ENCODE measurements at regions not wholly inside any gene's neighbourhood (a gene's known extent, or its start where the extent isn't known, plus 50 kb on each side); places are given as distances from the start of the nearest gene placed in this dataset.

GRCh38 chr4:156196722-156197121 is 243.1 kb upstream of the CTSO start:
- no peak for TF ChIP-seq CTCF (IDR thresholded peaks at IDR 0.05; ENCODE audit: low read length, missing control alignments)
- H3K4me3 ChIP-seq (replicated peaks; ENCODE audit: low read depth, low read length), result no peak overlapping the region
- DNase-seq (ENCODE audit: low read depth), result no peak

- DNase-seq (ENCODE audit: low read depth), result no peak
- no peak for TF ChIP-seq CTCF (IDR thresholded peaks at IDR 0.05; ENCODE audit: low read length, missing control alignments)
- H3K4me3 ChIP-seq (replicated peaks; ENCODE audit: low read depth, low read length), result no peak overlapping the region
Measured at GRCh38 chr4:156195914-156196313, 242.2 kb upstream of the CTSO start.

GRCh38 chr4:156194896-156195295 is 241.2 kb upstream of the CTSO start:
- no peak for DNase-seq (ENCODE audit: low read depth)
- H3K4me3 ChIP-seq (replicated peaks; ENCODE audit: low read depth, low read length), result no peak overlapping the region
- TF ChIP-seq CTCF (IDR thresholded peaks at IDR 0.05; ENCODE audit: low read length, missing control alignments), result no peak

DNA sequence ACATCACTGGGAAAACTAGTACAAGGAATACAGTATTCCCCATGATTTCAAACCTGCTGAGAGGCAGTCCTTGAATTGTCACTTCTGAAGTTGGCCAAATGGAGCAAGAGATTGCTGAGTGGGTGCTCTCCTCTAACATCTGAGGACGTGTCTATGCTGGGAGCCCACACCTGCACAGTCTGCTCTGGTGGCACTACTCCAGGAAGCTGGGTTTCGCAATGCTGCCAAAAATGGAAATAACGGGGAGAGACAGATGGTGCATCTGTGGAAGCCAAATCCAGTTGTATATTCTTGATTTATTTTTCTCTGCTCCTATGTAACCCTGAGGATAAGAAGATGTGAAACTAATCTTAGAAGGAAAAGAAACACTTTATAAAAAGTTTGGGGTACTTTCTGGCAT is 240.1 kb upstream of the CTSO start:
- H3K4me3 ChIP-seq (replicated peaks; ENCODE audit: low read depth, low read length), result no peak overlapping the region
- no peak for TF ChIP-seq CTCF (IDR thresholded peaks at IDR 0.05; ENCODE audit: low read length, missing control alignments)
- no peak for DNase-seq (ENCODE audit: low read depth)

GRCh38 chr4:156193106-156193505 is 239.4 kb upstream of the CTSO start:
- no peak overlapping the region for H3K4me3 ChIP-seq (replicated peaks; ENCODE audit: low read depth, low read length)
- TF ChIP-seq CTCF (IDR thresholded peaks at IDR 0.05; ENCODE audit: low read length, missing control alignments), result no peak
- DNase-seq (ENCODE audit: low read depth), result no peak

DNA sequence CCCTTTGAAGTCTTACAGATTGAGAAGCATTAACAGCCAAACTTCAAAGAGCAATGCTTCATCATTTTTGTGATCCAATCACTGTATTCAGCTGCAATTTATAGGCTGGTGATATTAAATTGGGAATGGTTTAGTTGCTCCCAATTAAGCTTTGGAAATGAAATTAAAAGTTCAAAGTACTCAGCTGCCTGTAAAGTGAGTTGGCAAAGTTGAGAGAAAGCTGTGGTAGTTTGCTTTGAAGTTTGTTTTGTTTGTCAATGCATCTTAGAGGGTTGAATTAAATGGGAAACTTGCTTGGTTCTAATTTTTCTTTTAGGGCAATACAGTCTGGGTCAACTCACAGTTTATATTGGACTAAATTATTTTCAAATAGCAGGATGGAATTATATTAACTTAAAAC is 238.4 kb upstream of the CTSO start:
- TF ChIP-seq CTCF (IDR thresholded peaks at IDR 0.05; ENCODE audit: low read length, missing control alignments), result no peak
- H3K4me3 ChIP-seq (replicated peaks; ENCODE audit: low read depth, low read length), result no peak overlapping the region
- no peak for DNase-seq (ENCODE audit: low read depth)

DNA sequence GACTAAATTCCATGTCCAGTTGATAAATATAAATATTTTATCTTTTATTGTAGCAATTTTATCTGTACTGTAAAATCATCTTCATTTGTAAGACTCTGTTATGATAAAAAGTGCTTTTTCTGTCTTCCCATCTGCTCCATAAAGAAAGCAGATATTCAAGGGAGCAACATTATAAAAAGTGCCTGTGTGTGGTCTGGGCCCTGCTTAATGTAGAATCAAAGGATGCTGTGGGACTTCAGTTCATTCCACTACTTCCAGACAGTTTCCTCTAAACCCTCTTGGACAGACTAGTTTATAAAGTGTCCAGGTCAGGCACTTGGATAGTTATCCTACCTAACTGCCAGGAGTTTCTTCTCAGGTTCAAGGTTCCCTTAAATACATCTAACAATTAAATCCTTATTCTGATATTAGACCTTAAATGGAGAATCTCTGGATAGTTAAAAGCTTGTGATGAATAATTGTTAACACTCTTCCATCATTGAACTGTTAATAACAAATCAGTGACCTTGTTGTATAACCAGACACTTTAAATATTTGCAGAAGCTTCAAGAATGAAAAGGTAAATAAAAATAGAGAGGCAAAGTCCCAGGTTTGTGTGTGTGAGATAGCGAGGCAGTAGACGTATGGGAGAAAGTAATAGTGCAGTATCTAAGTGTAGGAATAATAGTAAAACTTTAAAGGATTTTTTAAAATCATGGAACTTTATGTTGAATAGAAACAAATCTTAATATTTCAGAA is 237.5 kb upstream of the CTSO start:
- no peak overlapping the region for H3K4me3 ChIP-seq (replicated peaks; ENCODE audit: low read depth, low read length)
- TF ChIP-seq CTCF (IDR thresholded peaks at IDR 0.05; ENCODE audit: low read length, missing control alignments), result no peak
- no peak for DNase-seq (ENCODE audit: low read depth)

Data from fibroblast of pulmonary artery (primary cell).